OCI-LY1 (cell line): ENCODE measurements at regions not wholly inside any gene's neighbourhood (a gene's known extent, or its start where the extent isn't known, plus 50 kb on each side); places are given as distances from the start of the nearest gene placed in this dataset.

ENCODE experiments used
- H2AFZ ChIP-seq: fragments of 200-600 bp; sonication (generic), shearing (Covaris generic); 2 replicates; pipeline ENCODE4 v1.6.0; 2014; ENCODE audit warnings: antibody characterized with exemption, mild to moderate bottlenecking, low read length
- H3F3A ChIP-seq: fragments of 200-600 bp; sonication (generic), shearing (Covaris generic); 2 replicates; pipeline ENCODE4 v1.6.0; 2014; ENCODE audit warnings: mild to moderate bottlenecking, antibody characterized with exemption, low read length, moderate library complexity; ENCODE audit not compliant: insufficient read depth
- H3K27ac ChIP-seq: fragments of 200-600 bp; sonication (generic); 2 replicates; pipeline ENCODE4 v1.5.1; 2014; ENCODE audit warnings: low read length, mixed run types, mild to moderate bottlenecking, low read depth; ENCODE audit not compliant: poor library complexity, severe bottlenecking
- H3K27me3 ChIP-seq: fragments of 200-600 bp; sonication (generic); 2 replicates; pipeline ENCODE4 v1.6.0; 2014; ENCODE audit warnings: antibody characterized with exemption, mild to moderate bottlenecking, low read length, moderate library complexity; ENCODE audit not compliant: insufficient read depth
- H3K36me3 ChIP-seq: fragments of 200-600 bp; sonication (generic); 2 replicates; pipeline ENCODE4 v1.6.1; 2014; ENCODE audit warnings: mild to moderate bottlenecking, antibody characterized with exemption, low read length, moderate library complexity, mixed read lengths; ENCODE audit not compliant: insufficient read depth
- H3K4me1 ChIP-seq: fragments of 200-600 bp; sonication (generic); 2 replicates; pipeline ENCODE4 v1.5.1; 2014; ENCODE audit warnings: mild to moderate bottlenecking, low read length, moderate library complexity; ENCODE audit not compliant: insufficient read depth, severe bottlenecking
- H3K4me2 ChIP-seq: fragments of 200-600 bp; sonication (generic), shearing (Covaris generic); 2 replicates; pipeline ENCODE4 v1.6.1; 2014; ENCODE audit warnings: low read length
- H3K4me3 ChIP-seq: fragments of 200-600 bp; sonication (generic); 2 replicates; pipeline ENCODE4 v1.5.1; 2014; ENCODE audit warnings: low read length, low read depth, mild to moderate bottlenecking, mixed read lengths; ENCODE audit not compliant: poor library complexity, severe bottlenecking
- H3K79me2 ChIP-seq: fragments of 200-600 bp; shearing (Covaris generic); 2 replicates; pipeline ENCODE4 v1.6.1; 2016; ENCODE audit warnings: mixed run types, low read length, mixed read lengths; ENCODE audit not compliant: insufficient read depth
- H3K9ac ChIP-seq: fragments of 200-600 bp; sonication (generic), shearing (Covaris generic); 2 replicates; pipeline ENCODE4 v1.6.1; 2014; ENCODE audit warnings: mild to moderate bottlenecking, low read length, mixed read lengths
- H3K9me2 ChIP-seq: fragments of 200-600 bp; sonication (generic), shearing (Covaris generic); 2 replicates; pipeline ENCODE4 v1.6.1; 2014; ENCODE audit warnings: low read depth, mild to moderate bottlenecking, low read length, mixed read lengths
- H3K9me3 ChIP-seq: fragments of 200-600 bp; shearing (Covaris generic); 2 replicates; pipeline ENCODE4 v1.6.1; 2014; ENCODE audit warnings: low read length, mixed read lengths
- H4K20me1 ChIP-seq: fragments of 200-600 bp; sonication (generic), shearing (Covaris generic); 2 replicates; pipeline ENCODE4 v1.6.0; 2016; ENCODE audit warnings: mild to moderate bottlenecking, low read length; ENCODE audit not compliant: insufficient read depth
- CTCF ChIP-seq: fragments of 200-600 bp; sonication (generic), shearing (Covaris generic); IDR thresholded peaks from 2 replicates; pipeline ENCODE4 v1.5.1; 2017; ENCODE audit warnings: mild to moderate bottlenecking, antibody characterized with exemption, low read length, moderate library complexity, mixed read lengths
- EZH2 ChIP-seq: fragments of 200-600 bp; sonication (generic), shearing (Covaris generic); IDR thresholded peaks from 2 replicates; pipeline ENCODE4 v1.8.0; 2017; ENCODE audit warnings: borderline replicate concordance, mixed run types, mild to moderate bottlenecking, antibody characterized with exemption, low read length, moderate library complexity, mixed read lengths

- no peak for TF ChIP-seq CTCF
- TF ChIP-seq EZH2: no peak
- Histone ChIP-seq H3K27me3 (peaks cover 8% of the 10 kb centered on the region; the same call in 1 of the 2 replicates), H3K4me3 (no peak overlapping the region), H3K4me1 (no peaks in the 10 kb centered on the region), H2AFZ (no peak overlapping the region), H3K36me3 (no peaks in the 10 kb centered on the region), H3K9me3 (no peaks in the 10 kb centered on the region), H4K20me1 (no peaks in the 10 kb centered on the region), H3F3A (no peaks in the 10 kb centered on the region), H3K4me2 (no peak overlapping the region), H3K79me2 (no peaks in the 10 kb centered on the region), H3K9ac (no peak overlapping the region), H3K9me2 (no peaks in the 10 kb centered on the region), H3K27ac (no peak overlapping the region)
Observed at GRCh38 chr17:45688353-45688752, 95.8 kb upstream of the CRHR1 start.

- H2AFZ ChIP-seq: no peak overlapping the region
- H3K36me3 ChIP-seq: no peaks in the 10 kb centered on the region
- H3K79me2 ChIP-seq: no peaks in the 10 kb centered on the region
- no peaks in the 10 kb centered on the region for H4K20me1 ChIP-seq
- H3K27me3 ChIP-seq: peaks cover 8% of the 10 kb centered on the region; the same call in 1 of the 2 replicates
- no peak for TF ChIP-seq EZH2
- no peak for TF ChIP-seq CTCF
- H3K9me2 ChIP-seq: no peaks in the 10 kb centered on the region
- H3F3A ChIP-seq: no peaks in the 10 kb centered on the region
- H3K4me1 ChIP-seq: no peaks in the 10 kb centered on the region
- no peak overlapping the region for H3K9ac ChIP-seq
- H3K4me2 ChIP-seq: no peak overlapping the region
- H3K27ac ChIP-seq: no peak overlapping the region
- H3K4me3 ChIP-seq: no peak overlapping the region
- no peaks in the 10 kb centered on the region for H3K9me3 ChIP-seq
Observed at GRCh38 chr17:45688820-45689219, 95.3 kb upstream of the CRHR1 start.

- no peak overlapping the region for H3K4me2 ChIP-seq
- H3K4me3 ChIP-seq: no peak overlapping the region
- no peaks in the 10 kb centered on the region for H3K4me1 ChIP-seq
- no peaks in the 10 kb centered on the region for H3K79me2 ChIP-seq
- no peaks in the 10 kb centered on the region for H4K20me1 ChIP-seq
- H3K9ac ChIP-seq: no peak overlapping the region
- H3K27ac ChIP-seq: no peak overlapping the region
- H3K36me3 ChIP-seq: no peaks in the 10 kb centered on the region
- TF ChIP-seq CTCF (no peak), EZH2 (no peak)
- H3K9me2 ChIP-seq: no peaks in the 10 kb centered on the region
- no peak overlapping the region for H2AFZ ChIP-seq
- H3K27me3 ChIP-seq: peaks cover 8% of the 10 kb centered on the region; the same call in 1 of the 2 replicates
- H3F3A ChIP-seq: no peaks in the 10 kb centered on the region
- no peaks in the 10 kb centered on the region for H3K9me3 ChIP-seq
Observed at GRCh38 chr17:45689451-45689850, 94.7 kb upstream of the CRHR1 start.
